ENCODE measurements at regions not wholly inside any gene's neighbourhood (a gene's known extent, or its start where the extent isn't known, plus 50 kb on each side); places are given as distances from the start of the nearest gene placed in this dataset.

- no peak for DNase-seq
These were observed 79.7 kb upstream of the CDIN1 start for GRCh38 chr15:36499412-36500389.

DNA sequence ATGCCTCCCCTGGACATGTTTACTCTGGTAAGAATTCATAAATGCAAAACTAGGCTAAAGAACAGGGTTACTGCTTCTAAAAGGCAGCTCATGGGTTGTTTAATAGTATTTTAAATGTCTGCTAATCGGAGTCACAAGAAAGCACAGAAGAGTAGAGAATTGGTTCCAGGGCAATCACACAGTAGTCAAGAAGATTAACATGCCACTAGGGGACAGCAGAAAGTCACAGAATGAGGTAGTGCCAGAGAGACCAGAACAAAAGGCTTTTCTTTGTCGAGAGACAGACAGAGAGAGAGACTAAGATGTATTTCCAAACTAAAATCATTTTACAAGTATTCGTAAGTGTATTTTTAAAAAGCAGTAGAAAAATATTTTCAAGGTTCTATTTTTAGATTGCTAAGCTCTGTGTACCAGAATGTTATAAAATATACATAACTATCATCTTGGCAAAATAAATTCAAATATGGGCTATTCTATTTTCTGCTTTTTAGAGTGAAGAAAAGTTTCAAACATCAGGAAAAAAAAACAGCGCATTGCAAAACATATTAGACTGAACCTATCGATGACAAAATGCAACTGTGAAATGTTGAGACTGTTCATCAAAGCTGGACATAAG, 78.3 kb upstream of the CDIN1 start:
- peak; percentile 22 for DNase-seq

- no peak for DNase-seq
These were observed 76.9 kb upstream of the CDIN1 start for GRCh38 chr15:36502509-36502908.

DNA sequence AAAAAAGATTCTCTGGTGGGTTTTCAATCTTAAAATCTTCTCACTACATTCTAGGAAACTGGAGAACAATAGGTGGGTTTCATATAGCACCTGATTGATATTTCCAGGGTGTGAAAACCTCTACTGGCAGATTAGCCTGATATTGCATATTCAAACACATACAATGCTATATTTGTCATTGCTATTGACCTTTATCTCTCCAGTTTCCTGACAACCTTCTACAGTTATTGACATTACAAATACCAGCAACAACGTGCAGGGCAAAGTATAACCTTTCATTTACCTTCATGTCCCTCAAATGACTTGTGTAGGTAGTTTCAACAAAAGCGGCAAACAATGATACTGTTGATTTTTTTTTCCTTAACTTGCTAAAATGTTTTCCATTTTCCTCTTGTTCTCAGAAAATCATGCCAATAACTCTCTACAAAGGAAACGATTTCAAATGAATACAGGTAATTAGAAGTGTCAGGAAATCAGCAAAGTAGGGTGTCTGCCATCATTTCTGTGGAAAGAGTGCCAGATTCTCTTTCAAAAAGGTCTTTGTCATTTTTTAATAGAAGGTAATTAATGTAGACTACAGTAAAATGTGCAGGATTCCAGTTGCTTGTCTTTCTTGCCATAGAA, 72.6 kb upstream of the CDIN1 start:
- DNase-seq: no peak

- no peak for DNase-seq
These were observed 72.0 kb upstream of the CDIN1 start for GRCh38 chr15:36507458-36507857.

GRCh38 chr15:36511594-36511993, 67.8 kb upstream of the CDIN1 start:
- no peak for DNase-seq

GRCh38 chr15:36517758-36518157, 61.7 kb upstream of the CDIN1 start:
- no peak for DNase-seq

DNA sequence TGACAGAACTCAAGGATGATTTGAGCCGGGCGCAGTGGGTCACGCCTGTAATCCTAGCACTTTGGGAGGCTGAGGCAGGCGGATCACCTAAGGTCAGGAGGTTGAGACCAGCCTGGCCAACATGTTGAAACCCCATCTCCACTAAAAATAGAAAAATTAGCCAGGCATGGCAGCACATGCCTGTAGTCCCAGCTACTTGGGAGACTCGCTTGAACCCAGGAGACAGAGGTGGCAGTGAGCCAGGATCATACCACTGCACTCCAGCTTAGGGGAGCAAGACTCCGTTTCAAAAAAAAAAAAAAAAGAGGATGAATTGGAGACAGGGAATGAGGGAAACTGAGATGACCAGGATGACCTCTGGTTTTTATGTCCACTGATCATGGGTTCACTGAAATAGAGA, 60.4 kb upstream of the CDIN1 start:
- DNase-seq: no peak

DNA sequence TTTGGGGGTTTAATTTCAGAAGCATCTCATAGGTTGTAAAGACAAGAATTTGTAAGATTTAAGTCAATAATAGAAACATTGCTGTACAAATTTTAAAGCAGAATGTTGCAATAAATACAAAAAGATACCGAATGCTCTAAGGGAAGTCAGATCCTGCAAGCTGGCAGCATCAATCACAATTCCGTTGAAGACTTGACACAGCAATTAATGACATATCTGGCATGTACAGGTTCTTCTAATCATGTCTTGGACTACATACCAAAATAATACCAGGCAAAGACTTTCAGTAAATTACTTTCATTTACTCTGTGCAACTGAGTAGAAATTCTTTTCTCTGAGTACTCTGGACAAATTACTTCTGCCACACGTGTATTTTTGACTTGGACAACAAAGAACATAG, 54.0 kb upstream of the CDIN1 start:
- DNase-seq: no peak

GRCh38 chr15:36527235-36528162, 51.9 kb upstream of the CDIN1 start:
- DNase-seq: no peak

- DNase-seq: no peak
These were observed 50.0 kb upstream of the CDIN1 start for GRCh38 chr15:36529296-36530011.

All from NCI-H1092 (cell line).